ENCODE measurements at regions not wholly inside any gene's neighbourhood (a gene's known extent, or its start where the extent isn't known, plus 50 kb on each side); places are given as distances from the start of the nearest gene placed in this dataset.

GRCh38 chr2:173511357-173511756, 156.7 kb downstream of the CDCA7 start:
- H3K4me3 ChIP-seq (ENCODE audit: low read depth, low read length): no peak overlapping the region
- ChIA-PET POLR2A (no interaction called here), CTCF (no interaction called here)
- TF ChIP-seq, protein P1, sequence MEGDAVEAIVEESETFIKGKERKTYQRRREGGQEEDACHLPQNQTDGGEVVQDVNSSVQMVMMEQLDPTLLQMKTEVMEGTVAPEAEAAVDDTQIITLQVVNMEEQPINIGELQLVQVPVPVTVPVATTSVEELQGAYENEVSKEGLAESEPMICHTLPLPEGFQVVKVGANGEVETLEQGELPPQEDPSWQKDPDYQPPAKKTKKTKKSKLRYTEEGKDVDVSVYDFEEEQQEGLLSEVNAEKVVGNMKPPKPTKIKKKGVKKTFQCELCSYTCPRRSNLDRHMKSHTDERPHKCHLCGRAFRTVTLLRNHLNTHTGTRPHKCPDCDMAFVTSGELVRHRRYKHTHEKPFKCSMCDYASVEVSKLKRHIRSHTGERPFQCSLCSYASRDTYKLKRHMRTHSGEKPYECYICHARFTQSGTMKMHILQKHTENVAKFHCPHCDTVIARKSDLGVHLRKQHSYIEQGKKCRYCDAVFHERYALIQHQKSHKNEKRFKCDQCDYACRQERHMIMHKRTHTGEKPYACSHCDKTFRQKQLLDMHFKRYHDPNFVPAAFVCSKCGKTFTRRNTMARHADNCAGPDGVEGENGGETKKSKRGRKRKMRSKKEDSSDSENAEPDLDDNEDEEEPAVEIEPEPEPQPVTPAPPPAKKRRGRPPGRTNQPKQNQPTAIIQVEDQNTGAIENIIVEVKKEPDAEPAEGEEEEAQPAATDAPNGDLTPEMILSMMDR (IDR thresholded peaks at IDR 0.05; ENCODE audit: insufficient read depth, low read depth, low read length): no peak
- H3K36me3 ChIP-seq (ENCODE audit: control insufficient read depth, insufficient read depth, low read length): no peaks in the 10 kb centered on the region
- peaks cover 6% of the 10 kb centered on the region for H3K27me3 ChIP-seq (ENCODE audit: control insufficient read depth, insufficient read depth, low read length)
- no peak for DNase-seq (ENCODE audit: low read depth)

- POLR2A ChIA-PET: no interaction called here
- Histone ChIP-seq H3K27me3 (ENCODE audit: control insufficient read depth, insufficient read depth, low read length) (peaks cover 6% of the 10 kb centered on the region), H3K4me3 (ENCODE audit: low read depth, low read length) (no peak overlapping the region), H3K36me3 (ENCODE audit: control insufficient read depth, insufficient read depth, low read length) (no peaks in the 10 kb centered on the region)
- TF ChIP-seq, protein P1 (IDR thresholded peaks at IDR 0.05; ENCODE audit: insufficient read depth, low read depth, low read length): no peak
- no peak for DNase-seq (ENCODE audit: low read depth)
- CTCF ChIA-PET: interaction anchor here (1.1 kb wide), 1 partner anchor 56 kb away, joined by 3 read pairs; no protein-coding TSS in a partner anchor
Observed at GRCh38 chr2:173511942-173512341, 157.3 kb downstream of the CDCA7 start.

DNA sequence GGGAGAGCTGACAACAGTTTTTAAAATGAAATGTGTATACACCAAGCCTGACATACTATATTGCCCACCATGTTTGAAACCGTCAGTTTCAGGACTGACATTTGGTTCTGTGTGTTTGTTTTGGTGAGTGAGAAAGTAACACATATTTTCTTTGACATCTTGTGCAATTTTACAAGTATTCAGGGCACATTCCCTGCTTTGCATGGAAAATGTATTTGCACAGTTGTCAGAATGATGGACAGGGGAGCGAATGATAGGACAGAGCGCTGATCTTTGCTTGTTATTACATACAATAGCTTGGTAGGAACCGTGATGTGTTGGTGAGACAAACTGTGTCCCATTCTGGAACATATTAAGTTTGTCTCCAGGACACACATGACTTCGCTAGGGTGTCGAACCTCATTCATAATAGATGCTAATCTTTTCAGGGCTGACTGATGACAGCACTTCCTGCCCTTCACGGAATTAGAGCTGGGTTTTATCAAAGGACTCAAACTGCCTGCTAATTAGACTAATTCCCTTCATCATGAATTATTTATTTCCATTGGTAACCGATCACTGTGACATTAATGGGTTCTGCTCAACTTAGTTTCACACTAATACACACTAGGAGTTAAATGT, 158.5 kb downstream of the CDCA7 start:
- H3K4me3 ChIP-seq (ENCODE audit: low read depth, low read length): no peak overlapping the region

GRCh38 chr2:173520918-173521317, 166.2 kb downstream of the CDCA7 start:
- no peak for DNase-seq (ENCODE audit: low read depth)
- Histone ChIP-seq H3K36me3 (ENCODE audit: control insufficient read depth, insufficient read depth, low read length) (no peaks in the 10 kb centered on the region), H3K4me3 (ENCODE audit: low read depth, low read length) (no peak overlapping the region), H3K27me3 (ENCODE audit: control insufficient read depth, insufficient read depth, low read length) (peaks cover 4% of the 10 kb centered on the region)
- ChIA-PET CTCF (no interaction called here), POLR2A (no interaction called here)
- TF ChIP-seq, protein P1 (IDR thresholded peaks at IDR 0.05; ENCODE audit: insufficient read depth, low read depth, low read length): no peak

More for the DNA sequence above, 158.5 kb downstream of the CDCA7 start:
- ChIA-PET POLR2A (no interaction called here), CTCF (interaction anchor here (1.1 kb wide), 1 partner anchor 55 kb away, joined by 3 read pairs; no protein-coding TSS in a partner anchor)
- TF ChIP-seq, protein P1 (IDR thresholded peaks at IDR 0.05; ENCODE audit: insufficient read depth, low read depth, low read length): no peak
- no peaks in the 10 kb centered on the region for H3K36me3 ChIP-seq (ENCODE audit: control insufficient read depth, insufficient read depth, low read length)
- no peak for DNase-seq (ENCODE audit: low read depth)
- H3K27me3 ChIP-seq (ENCODE audit: control insufficient read depth, insufficient read depth, low read length): peaks cover 4% of the 10 kb centered on the region

DNA sequence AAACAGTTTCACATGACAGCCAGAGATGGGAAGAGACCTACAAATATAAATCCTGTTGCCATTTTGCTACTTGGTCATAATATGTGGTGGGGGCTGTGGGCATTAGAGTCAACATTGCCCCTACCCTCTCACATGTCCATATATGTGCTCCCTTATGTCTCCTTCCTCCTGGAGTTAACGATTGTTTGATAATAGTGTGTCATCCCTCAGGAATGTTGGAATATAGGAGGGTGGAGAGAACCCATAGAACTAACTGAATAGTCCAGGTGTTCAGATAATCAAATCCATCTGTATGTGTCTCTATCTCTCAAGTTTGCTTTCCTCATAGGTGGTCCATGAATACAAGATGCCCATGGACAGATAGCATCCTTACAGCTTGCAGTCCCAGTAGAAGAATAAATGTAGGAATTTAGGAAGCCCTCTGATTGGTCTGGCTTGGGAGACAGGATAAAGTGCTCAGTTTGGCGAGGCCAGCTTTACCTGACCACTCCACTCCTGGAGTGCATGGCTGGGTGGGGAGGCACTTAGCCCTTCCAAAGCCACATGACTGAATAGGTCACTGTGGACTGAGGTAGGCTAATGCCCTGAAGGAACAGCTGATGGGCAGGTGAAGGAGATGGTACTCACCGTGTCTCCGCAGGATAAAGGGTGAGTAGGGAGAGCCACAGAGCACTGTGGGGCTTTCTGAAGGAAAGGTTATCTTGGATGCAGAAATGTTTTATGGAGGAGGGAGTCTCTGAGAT, 166.9 kb downstream of the CDCA7 start:
- ChIA-PET POLR2A (no interaction called here), CTCF (no interaction called here)
- no peaks in the 10 kb centered on the region for H3K36me3 ChIP-seq (ENCODE audit: control insufficient read depth, insufficient read depth, low read length)
- no peak for DNase-seq (ENCODE audit: low read depth)
- peaks cover 4% of the 10 kb centered on the region for H3K27me3 ChIP-seq (ENCODE audit: control insufficient read depth, insufficient read depth, low read length)
- TF ChIP-seq, protein P1 (IDR thresholded peaks at IDR 0.05; ENCODE audit: insufficient read depth, low read depth, low read length): no peak
- no peak overlapping the region for H3K4me3 ChIP-seq (ENCODE audit: low read depth, low read length)
